MM.1S (cell line): ENCODE measurements at regions not wholly inside any gene's neighbourhood (a gene's known extent, or its start where the extent isn't known, plus 50 kb on each side); places are given as distances from the start of the nearest gene placed in this dataset.

Experiments
- DNase-seq: peaks from one replicate; pipeline ENCODE4 v3.0.0-alpha.2; 2015
- H2AFZ ChIP-seq: fragments of 300-600 bp; sonication (generic); 2 replicates; pipeline ENCODE4 v1.6.0; 2016; ENCODE audit warnings: antibody characterized with exemption, low read length
- H3F3A ChIP-seq: fragments of 300-600 bp; sonication (generic); 2 replicates; pipeline ENCODE4 v1.6.1; 2016; ENCODE audit warnings: mild to moderate bottlenecking, antibody characterized with exemption, low read length, moderate library complexity, mixed read lengths; ENCODE audit not compliant: insufficient read depth
- H3K27ac ChIP-seq: fragments of 300-600 bp; sonication (generic); 2 replicates; pipeline ENCODE4 v1.5.1; 2016; ENCODE audit warnings: mild to moderate bottlenecking, low read length
- H3K27me3 ChIP-seq: fragments of 300-600 bp; sonication (generic); replicated peaks from 2 replicates; pipeline ENCODE4 v1.6.0; 2016; ENCODE audit warnings: low read length; ENCODE audit not compliant: insufficient read depth
- H3K36me3 ChIP-seq: fragments of 300-600 bp; sonication (generic); replicated peaks from 2 replicates; pipeline ENCODE4 v1.6.1; 2016; ENCODE audit warnings: mild to moderate bottlenecking, low read length, mixed read lengths; ENCODE audit not compliant: insufficient read depth
- H3K4me1 ChIP-seq: fragments of 300-600 bp; sonication (generic); 2 replicates; pipeline ENCODE4 v1.6.1; 2016; ENCODE audit warnings: low read length, mixed read lengths
- H3K4me2 ChIP-seq: fragments of 300-600 bp; sonication (generic); 2 replicates; pipeline ENCODE4 v1.6.0; 2016; ENCODE audit warnings: low read depth, low read length
- H3K4me3 ChIP-seq: fragments of 300-600 bp; sonication (generic); 2 replicates; pipeline ENCODE4 v1.5.1; 2016; ENCODE audit warnings: low read length, mixed read lengths
- H3K79me2 ChIP-seq: fragments of 300-600 bp; sonication (generic); 2 replicates; pipeline ENCODE4 v1.6.1; 2016; ENCODE audit warnings: mixed run types, low read length, mixed read lengths
- H3K9ac ChIP-seq: fragments of 300-600 bp; sonication (generic); 2 replicates; pipeline ENCODE4 v1.6.1; 2016; ENCODE audit warnings: low read length, mixed read lengths
- H3K9me2 ChIP-seq: fragments of 300-600 bp; sonication (generic); replicated peaks from 2 replicates; pipeline ENCODE4 v1.6.1; 2016; ENCODE audit warnings: mild to moderate bottlenecking, low read length, mixed read lengths; ENCODE audit not compliant: insufficient read depth
- H3K9me3 ChIP-seq: fragments of 300-600 bp; sonication (generic); replicated peaks from 2 replicates; pipeline ENCODE4 v1.6.1; 2016; ENCODE audit warnings: mild to moderate bottlenecking, low read length, mixed read lengths; ENCODE audit not compliant: insufficient read depth
- H4K20me1 ChIP-seq: fragments of 300-600 bp; sonication (generic); 2 replicates; pipeline ENCODE4 v1.6.1; 2016; ENCODE audit warnings: mild to moderate bottlenecking, low read length, moderate library complexity, mixed read lengths; ENCODE audit not compliant: insufficient read depth
- EZH2 ChIP-seq: fragments of 300-600 bp; sonication (generic); optimal IDR thresholded peaks from 2 replicates; pipeline ENCODE3; 2017; ENCODE audit warnings: low read depth, mild to moderate bottlenecking, antibody characterized with exemption, low read length, mixed read lengths
- EZH2phosphoT487 ChIP-seq: fragments of 300-600 bp; sonication (generic); IDR thresholded peaks from 2 replicates; pipeline ENCODE4 v1.6.1; 2018; ENCODE audit warnings: antibody characterized with exemption, low read length
- TF ChIP-seq, protein P1 (sequence below): fragments of 300-600 bp; sonication (generic); IDR thresholded peaks from 2 replicates; pipeline ENCODE4 v1.5.1; 2016; ENCODE audit warnings: antibody characterized with exemption, low read length, mixed read lengths

DNA sequence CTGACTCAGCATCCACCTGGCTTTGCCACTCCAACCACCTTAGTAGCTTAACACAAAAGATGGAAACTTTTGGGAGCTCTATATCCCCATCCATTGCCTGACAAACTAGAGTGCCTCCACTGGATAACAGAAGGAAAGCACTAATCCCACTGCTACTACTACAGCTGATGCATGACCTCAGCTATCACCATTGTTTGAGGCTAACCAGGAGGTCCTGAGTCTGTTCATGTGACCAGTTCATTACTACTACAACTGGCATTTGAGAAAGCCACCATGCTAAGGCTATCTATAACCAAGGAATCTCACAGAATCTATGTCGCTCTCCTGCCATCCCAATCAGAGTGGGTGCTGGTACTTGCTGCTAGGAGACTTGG, 604.3 kb upstream of the CA10 start:
- H3K27me3 ChIP-seq: no peaks in the 10 kb centered on the region
- H3K27ac ChIP-seq: no peak overlapping the region
- no peaks in the 10 kb centered on the region for H4K20me1 ChIP-seq
- H3K9me2 ChIP-seq: no peaks in the 10 kb centered on the region
- H3K36me3 ChIP-seq: no peaks in the 10 kb centered on the region
- H3K9ac ChIP-seq: no peak overlapping the region
- no peaks in the 10 kb centered on the region for H3F3A ChIP-seq
- no peaks in the 10 kb centered on the region for H3K9me3 ChIP-seq
- H3K79me2 ChIP-seq: no peaks in the 10 kb centered on the region
- H2AFZ ChIP-seq: no peak overlapping the region
- H3K4me2 ChIP-seq: no peak overlapping the region
- DNase-seq: no peak
- no peak overlapping the region for H3K4me3 ChIP-seq
- TF ChIP-seq EZH2 (no peak), EZH2phosphoT487 (no peak)
- TF ChIP-seq, protein P1, sequence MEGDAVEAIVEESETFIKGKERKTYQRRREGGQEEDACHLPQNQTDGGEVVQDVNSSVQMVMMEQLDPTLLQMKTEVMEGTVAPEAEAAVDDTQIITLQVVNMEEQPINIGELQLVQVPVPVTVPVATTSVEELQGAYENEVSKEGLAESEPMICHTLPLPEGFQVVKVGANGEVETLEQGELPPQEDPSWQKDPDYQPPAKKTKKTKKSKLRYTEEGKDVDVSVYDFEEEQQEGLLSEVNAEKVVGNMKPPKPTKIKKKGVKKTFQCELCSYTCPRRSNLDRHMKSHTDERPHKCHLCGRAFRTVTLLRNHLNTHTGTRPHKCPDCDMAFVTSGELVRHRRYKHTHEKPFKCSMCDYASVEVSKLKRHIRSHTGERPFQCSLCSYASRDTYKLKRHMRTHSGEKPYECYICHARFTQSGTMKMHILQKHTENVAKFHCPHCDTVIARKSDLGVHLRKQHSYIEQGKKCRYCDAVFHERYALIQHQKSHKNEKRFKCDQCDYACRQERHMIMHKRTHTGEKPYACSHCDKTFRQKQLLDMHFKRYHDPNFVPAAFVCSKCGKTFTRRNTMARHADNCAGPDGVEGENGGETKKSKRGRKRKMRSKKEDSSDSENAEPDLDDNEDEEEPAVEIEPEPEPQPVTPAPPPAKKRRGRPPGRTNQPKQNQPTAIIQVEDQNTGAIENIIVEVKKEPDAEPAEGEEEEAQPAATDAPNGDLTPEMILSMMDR: no peak
- H3K4me1 ChIP-seq: no peaks in the 10 kb centered on the region

DNA sequence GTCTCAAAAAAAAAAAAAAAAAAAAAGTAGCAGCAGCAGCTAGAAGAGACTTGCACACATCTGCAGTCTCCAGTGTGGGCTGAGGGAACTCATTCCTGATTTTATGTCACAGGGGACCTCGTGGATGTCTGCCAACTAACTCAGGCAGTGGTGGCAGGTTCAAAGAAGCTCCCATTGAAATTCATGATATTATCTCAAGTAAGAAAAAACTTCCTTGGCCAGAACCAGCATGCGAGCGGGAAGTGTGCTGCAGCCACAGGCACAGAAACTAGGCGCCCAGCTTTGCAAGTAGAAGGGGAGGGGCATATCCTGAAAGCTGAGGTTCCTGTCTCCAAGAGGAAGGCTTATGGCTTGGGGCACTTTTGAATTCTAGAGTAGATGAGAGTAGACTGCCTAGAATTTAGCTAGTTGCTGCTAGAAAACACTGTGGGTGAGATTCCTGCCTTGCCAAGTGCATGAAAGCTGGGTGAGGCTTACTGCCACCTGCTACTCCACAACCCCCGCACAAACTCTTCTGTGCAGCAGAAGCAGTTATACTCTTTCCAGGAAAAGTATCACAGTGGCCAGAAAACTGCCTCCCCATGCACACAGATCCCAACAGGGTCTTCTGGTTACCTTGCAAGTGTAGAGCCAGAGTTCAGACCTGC, 603.8 kb upstream of the CA10 start:
- Histone ChIP-seq H3K9ac (no peak overlapping the region), H3K9me2 (no peaks in the 10 kb centered on the region), H3K27me3 (no peaks in the 10 kb centered on the region), H3K4me2 (no peak overlapping the region), H3K36me3 (no peaks in the 10 kb centered on the region), H3F3A (no peaks in the 10 kb centered on the region), H4K20me1 (no peaks in the 10 kb centered on the region), H3K9me3 (no peaks in the 10 kb centered on the region), H3K27ac (no peak overlapping the region), H3K4me3 (no peak overlapping the region), H2AFZ (no peak overlapping the region), H3K79me2 (no peaks in the 10 kb centered on the region), H3K4me1 (no peaks in the 10 kb centered on the region)
- TF ChIP-seq, protein P1: no peak
- TF ChIP-seq EZH2: no peak
- TF ChIP-seq EZH2phosphoT487: no peak
- no peak for DNase-seq

DNA sequence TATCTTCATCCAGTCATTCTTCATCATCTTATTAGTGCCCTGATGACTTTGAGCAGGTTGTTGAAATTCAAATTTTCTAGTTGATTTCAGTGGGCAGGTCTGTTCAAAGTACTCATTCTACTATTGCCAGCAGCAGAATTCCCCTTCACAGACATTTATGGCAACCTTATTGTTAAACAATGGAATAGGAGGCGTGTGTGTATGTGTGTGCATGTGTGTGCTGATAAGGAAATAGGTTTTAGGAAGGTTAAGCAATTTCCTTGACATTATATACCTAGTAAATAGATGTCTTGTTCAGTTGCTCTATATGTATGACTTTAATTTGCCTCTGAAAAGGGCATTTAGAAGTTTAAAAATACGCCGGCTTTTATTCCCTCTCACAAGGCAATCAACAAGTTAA, 601.4 kb upstream of the CA10 start:
- H3K27me3 ChIP-seq: no peaks in the 10 kb centered on the region
- no peaks in the 10 kb centered on the region for H4K20me1 ChIP-seq
- H3K4me3 ChIP-seq: no peak overlapping the region
- no peak for DNase-seq
- no peaks in the 10 kb centered on the region for H3K79me2 ChIP-seq
- no peaks in the 10 kb centered on the region for H3K36me3 ChIP-seq
- TF ChIP-seq, protein P1: no peak
- TF ChIP-seq EZH2: no peak
- no peak for TF ChIP-seq EZH2phosphoT487
- H3K9ac ChIP-seq: no peak overlapping the region
- H3K27ac ChIP-seq: no peak overlapping the region
- H3K9me2 ChIP-seq: no peaks in the 10 kb centered on the region
- H3F3A ChIP-seq: no peaks in the 10 kb centered on the region
- H3K9me3 ChIP-seq: no peaks in the 10 kb centered on the region
- H3K4me1 ChIP-seq: no peaks in the 10 kb centered on the region
- H2AFZ ChIP-seq: no peak overlapping the region
- no peak overlapping the region for H3K4me2 ChIP-seq
